Stimulated activated naive CD8-positive, alpha-beta T cell treated with anti-CD3 and anti-CD28 coated beads, Interleukin-15, Interleukin-2, amounts not matched to agents 100 U/mL and 50 U/mL, for 24 hours (primary cell): ENCODE measurements at regions not wholly inside any gene's neighbourhood (a gene's known extent, or its start where the extent isn't known, plus 50 kb on each side); places are given as distances from the start of the nearest gene placed in this dataset.
"Not testable (repeated sequence)": the region's sequence is repeated elsewhere in the genome, so short reads cannot be mapped to it uniquely, and the experiment has no call there.

Experiments used
- ATAC-seq: fragments of 150-1000 bp; cut with Tn5 transposase; one replicate; pipeline ENCODE4 v1.10.0; 2021
- DNase-seq: peaks from one replicate; pipeline ENCODE4 v3.0.0; 2021

DNA sequence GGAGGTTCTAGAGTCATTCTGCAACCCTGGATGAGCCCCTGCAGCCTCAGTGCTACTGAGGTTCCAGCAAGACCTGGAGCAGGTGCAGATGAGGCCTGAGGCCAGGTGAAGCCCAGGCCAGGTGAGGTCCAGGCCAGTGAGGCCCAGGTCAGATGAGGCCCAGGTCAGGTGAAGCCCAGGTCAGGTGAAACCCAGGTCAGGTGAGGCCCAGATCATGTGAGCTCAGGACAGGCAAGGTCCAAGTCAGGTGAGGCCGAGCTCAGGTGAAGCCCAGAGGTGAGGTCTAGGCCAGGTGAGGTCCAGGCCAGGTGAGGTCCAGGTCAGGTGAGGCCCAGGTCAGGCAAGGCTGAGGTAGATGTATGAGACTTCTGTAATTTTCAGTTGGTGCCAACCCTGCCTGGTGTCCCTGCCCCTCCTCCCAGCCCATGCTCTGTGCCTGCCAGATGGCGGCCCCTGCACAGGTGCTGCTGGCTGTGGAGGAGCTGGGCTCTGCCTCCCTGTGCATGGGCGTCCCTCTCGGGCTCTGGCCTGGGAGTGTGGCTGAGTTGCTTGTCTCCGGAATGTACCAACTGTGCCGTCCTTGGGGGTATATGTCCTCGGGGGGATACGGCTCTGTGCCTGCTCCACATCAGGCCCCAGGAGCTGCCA is 388.5 kb downstream of the TMEM121 start:
- no peak for DNase-seq
- no peak for ATAC-seq

DNA sequence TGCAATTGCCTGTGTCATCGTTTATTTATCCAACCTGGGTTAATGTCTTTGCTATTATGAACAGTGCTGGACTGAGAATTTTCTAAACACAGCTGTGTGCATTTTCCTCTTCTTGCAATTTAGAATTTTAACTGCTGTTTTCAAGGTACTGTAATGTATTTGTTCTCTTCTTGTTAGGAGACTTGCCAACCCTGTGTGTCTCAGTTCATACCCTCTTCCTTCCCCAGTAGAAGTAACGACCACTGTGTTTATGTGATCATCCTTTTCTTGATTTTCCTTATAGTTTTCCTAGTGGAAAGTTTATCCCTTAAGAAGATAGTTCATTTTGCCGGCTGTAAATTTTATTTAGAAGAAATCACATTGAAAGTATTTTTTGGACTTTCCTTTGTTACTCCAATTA is 389.2 kb downstream of the TMEM121 start:
- DNase-seq, ATAC-seq: not testable (repeated sequence)

DNA sequence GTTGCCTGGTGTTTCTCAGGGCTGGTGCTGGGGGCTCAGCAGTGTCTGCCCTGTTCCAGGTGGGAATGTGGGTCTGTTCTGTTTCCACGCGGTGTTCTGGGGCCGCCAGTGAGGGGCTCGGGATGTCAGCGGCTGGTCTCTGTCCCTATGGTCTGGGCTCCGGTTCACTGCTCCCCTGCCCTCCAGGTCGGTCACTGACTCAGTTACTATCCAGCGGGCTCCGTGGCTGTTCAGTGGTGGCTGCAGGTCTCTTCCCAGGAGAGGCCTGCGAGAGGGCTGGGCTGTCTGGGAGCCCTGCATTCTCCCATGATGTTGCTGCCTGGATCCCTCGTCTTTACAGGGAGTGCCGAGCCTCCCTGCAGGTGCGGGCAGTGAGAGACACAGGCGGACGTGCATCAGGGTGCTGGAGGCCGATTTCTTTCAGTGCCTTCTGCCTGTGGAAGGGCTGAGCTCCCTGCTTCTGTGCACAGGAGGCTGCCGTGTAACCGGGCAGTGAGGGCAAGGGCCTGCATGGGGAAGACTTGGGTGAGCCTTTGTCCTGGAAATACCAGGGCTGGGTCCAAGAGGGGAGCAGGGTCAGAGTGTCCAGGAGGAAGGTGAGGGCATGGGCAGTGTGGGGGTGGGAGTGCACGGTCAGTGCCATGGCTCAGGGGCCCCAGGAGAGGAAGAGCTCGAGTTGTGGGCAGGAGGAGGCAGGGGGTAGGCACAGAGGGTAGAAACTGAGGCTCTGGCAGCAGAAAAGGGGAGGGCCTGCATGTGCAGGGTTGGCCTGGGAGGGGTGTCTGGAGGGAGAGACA is 391.0 kb downstream of the TMEM121 start:
- not testable (repeated sequence) for ATAC-seq

DNA sequence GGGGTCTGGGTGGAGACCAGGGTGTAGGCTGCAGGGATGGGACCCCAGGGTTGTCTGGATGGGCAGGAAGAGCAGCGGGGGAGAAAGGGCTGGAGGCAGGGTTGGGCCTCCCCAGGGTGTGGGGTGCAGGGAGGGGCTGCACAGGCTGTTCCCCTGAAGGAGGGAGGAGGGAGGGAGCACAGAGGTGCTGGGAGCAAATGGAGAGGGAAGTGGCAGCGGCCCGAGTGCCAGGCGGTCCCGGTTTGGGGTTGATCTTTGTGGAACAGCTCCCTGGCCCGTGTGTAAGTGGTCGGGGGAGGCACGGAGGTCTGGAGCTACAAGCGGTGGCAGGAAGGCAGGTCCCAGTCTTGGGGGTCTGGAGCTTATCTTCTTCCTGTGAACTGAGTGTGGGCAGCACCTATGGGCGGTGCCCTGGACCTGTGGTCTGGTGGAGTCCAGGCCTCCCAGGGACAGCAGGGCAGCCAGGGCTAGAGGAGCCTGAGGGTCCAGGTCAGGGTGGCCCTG is 391.6 kb downstream of the TMEM121 start:
- no peak for ATAC-seq

More for the DNA sequence above, 391.0 kb downstream of the TMEM121 start:
- DNase-seq = not testable (repeated sequence)

DNA sequence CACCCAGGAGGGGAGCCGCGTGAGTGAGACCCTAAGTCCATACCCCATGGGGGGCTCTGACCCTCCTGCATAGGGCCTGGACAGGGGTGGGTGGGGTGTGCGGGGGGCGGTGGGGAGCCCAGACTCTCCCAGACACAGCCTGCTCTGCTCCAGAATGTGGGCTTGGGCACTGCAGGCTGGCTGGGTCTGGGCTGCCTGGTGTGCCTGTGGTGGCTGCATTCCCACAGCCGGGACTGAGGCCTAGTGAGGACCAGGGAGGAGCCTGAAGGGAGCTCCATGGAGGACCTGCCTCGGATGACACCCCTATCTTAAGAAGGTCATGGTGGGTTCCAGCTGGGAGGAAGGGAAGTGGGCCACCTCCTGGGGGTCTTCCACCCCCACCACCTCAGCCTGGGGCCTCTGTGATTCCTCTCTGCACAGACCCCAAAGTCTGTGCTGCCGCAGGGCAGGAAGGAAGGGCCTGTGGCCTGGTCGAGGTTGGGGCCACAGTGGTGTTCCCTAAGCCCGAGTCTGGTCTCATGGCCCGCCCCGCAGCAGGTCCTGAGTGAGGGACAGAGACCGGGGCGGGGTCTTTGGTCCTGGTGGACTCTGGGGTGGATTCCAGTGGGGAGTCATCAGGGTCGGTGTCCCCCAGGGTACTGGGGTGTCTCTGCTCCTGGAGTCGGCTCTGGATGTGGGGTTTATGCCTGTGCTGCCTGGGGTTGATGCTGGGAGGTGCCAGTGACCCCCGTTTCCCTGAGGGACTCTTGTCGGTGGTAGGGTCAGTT is 392.3 kb downstream of the TMEM121 start:
- DNase-seq (no peak), ATAC-seq (no peak)

More for the DNA sequence above, 391.6 kb downstream of the TMEM121 start:
- DNase-seq = no peak

DNA sequence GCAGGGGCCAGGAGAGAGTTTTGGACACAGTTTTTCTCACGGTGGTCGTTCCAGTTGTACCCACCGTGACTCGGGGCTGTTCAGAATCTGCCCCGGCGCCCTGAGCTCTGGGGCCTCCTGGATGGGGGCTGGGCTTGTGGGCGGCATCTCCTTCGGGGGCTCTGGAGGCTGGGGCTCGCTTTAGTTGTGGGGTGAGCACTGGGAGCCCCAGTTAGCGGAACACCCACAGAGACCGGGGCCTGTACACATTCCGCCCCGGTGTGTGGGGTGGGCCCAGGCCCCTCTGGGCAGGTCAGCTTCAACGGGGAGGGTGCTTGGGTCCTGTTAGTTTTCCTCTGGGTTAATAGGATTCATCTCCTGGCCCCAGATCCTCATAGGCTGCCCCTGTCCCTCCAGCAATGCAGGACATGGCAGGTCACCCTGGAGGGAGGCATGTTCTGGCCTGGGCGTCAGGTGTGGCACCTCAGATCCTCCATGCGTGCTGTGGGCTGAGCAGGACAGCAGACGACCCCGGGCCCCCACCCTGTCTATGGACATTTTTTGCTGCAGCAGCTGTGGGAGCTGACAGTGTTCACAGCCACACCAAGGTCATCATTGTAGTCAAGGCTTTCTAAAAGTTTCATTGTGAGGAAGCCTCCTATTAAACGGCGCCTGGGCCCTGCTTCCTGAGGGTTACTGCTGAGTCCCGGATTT is 393.2 kb downstream of the TMEM121 start:
- no peak for DNase-seq
- no peak for ATAC-seq

DNA sequence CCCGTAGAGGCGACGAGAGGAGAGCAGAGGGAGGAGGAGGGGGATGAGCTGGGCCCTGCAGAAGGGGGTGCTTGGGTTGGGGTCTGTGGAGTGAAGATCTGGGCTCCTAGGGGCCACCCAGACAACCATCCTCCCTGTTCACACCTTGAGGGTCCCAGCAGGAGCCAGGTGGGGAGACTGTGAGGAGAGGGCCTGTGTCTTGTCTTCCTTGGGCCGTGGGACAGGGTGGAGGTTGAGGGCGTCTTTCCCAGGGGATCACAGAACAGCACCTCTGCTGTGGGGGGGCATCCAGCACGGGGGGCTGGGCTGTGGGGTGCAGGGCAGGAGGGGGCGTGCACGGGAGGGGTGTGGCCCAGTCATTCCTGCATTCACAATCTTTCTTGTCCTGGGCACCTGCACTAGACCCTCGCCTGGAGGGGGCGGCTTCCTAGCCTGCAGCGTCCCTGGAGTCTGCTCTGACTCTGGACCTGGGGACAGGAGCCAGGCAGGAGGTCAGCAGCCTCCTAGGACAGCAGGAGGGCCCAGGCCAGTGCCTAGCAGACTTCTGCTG is 393.8 kb downstream of the TMEM121 start:
- ATAC-seq, DNase-seq: not testable (repeated sequence)

DNA sequence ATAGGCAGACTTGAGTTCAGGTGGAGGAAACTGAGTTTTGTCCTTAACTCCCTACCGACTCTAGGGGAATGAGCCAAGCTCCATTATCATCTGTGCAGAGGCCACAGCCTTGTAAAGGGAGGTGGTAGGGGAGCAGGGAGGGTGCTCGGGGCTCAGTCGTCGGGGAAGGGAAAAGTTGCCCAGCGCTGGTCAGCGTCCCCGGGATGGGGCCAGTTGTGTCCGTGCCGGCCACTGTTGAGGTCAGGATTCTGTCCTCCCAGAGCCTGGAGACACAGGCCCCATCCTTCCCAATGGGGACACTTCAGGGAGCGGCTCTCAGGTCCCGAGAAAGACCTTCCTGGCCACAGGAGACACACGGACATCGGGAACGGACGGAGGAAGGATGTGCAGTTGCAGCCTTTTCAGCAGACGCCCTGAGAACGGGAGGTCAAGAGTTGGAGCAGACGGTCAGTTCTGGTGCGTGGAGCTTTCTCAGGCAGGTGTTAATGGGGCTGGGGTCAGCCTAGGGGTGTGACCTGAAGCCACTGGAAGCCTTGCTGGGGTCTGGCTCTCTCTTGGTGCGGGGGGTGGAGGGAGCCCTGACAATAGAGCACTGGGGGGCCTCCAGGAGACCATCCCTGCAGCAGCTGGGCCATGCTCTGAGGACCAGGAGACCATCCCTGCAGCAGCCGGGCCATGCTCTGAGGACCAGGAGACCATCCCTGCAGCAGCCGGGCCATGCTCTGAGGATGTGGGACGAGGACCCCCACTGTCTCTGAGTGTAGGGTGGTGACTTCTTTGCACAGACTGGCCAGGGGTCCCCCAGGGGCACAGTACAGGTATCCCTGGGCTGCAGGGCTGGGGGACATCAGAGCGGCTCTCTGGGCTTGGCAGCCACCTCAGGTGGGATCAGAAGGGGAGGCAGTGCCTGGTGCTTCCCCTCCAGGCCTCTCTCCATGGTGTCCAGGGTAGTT is 394.7 kb downstream of the TMEM121 start:
- DNase-seq, ATAC-seq: not testable (repeated sequence)

DNA sequence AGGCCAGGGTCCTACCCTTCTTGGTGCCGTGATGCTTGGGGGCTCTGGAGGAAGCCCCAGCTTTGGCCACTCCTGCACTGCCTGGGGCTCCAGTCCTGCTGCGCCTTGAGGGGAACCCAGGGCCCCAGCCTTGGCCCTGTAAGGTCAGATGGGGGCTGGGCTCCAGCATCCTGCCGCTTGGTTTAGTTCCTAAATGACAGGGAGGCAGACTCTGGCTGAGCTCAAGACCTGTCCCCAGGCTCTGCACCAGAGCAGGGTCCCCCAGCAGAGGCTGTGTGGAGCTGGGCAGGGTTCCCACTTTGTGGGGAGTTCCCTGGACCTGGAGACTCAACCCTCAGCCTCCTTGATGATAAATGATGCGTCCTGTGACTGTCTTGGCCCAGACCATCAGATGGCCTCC is 395.4 kb downstream of the TMEM121 start:
- not testable (repeated sequence) for ATAC-seq, DNase-seq

DNA sequence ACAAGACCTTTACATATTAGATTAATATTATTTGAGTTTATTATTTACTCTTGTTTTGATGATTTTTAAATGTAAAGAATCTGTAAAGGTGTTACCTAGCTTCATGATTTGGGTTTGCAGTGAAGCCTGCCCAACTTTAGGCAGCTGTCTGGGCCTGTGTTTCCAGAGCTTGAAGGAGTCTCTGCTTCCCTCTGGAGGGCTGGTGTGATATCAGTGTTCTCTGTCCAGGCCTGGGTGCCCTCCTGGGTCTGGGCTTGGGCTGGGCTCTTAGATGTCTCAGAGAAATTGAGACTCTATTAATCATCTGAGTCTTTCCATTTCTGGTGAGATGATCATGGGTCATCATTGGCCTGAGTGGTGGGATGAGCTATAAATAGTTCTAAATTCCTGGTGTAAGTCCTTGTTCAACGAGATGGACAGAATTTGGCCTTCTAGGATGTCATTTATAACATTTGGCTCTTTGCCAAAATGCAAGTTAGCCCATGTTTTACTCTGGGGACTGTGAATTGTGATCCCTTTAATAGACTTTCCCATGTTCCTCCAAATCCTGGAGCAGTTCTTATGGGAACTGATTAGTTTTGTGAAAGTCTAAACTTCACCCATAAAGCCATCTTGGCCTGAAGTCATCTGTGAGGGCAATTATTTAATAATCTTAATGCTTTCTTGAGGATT is 397.3 kb downstream of the TMEM121 start:
- ATAC-seq, DNase-seq: not testable (repeated sequence)

DNA sequence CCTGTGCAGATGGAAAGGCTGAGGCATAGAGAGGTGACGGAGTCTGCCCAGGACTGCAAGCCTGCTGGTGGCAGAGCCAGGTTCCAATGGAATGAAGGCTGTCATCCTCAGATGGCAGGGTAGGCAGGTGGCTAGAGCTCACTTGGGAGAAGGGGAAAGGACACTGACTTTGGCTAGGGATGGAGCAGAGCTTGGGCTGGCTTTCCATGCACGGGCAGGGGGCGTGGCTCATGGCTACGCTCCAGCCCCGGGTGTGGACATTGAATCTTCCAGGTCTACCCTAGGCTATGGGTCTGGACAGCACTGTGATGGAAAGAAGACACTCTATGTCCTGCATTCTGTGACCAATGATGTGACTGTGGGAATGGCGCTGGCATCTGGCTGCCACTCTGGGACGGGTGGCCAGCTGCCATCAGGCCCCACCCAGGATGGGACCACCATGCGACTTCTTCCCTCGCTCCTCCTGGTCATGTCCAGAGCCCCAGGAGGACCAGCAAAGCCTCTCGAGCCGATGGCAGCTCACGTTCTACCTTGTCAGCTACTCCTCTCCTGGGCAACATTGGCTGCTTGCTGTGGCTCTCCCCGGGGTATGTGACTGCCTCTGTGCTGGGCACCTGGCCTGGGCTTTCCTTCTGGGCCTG is 398.7 kb downstream of the TMEM121 start:
- DNase-seq (no peak), ATAC-seq (no peak)

DNA sequence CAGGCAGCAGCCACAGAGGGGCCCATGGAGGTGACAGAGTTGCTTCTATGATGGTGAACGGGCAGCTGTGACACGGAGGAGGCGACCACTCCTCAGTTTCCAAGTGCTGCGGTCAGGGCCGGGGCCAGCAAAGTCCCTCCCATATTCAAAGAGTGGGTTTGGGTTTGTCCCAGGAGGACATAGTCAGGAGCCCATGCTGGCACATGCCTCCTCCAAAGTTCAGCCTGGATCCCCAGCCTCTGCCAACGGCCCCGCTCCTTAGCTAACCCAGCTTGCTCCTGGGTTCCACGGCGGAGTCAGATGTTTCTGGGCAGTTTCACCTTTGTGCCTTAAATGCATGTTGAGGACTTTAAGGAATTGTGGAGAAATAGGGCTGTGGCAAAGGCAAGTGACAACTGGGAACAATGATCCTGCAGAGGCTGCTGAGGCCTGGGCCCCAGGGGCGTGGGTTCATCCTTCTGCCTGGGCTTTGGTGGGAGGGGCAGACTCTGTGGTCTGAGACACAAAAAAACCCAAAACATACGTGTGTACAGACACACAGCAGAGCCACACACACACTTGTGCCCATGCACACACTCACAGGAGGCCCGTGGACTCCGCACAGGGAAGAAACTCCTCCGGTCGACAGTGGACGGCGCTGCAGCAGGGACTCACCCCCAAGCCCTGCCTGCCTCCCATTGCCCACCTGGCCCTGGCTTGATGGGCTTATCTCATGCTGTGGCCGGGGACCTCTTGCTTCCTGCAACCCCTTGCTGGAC is 399.4 kb downstream of the TMEM121 start:
- ATAC-seq (no peak), DNase-seq (no peak)

DNA sequence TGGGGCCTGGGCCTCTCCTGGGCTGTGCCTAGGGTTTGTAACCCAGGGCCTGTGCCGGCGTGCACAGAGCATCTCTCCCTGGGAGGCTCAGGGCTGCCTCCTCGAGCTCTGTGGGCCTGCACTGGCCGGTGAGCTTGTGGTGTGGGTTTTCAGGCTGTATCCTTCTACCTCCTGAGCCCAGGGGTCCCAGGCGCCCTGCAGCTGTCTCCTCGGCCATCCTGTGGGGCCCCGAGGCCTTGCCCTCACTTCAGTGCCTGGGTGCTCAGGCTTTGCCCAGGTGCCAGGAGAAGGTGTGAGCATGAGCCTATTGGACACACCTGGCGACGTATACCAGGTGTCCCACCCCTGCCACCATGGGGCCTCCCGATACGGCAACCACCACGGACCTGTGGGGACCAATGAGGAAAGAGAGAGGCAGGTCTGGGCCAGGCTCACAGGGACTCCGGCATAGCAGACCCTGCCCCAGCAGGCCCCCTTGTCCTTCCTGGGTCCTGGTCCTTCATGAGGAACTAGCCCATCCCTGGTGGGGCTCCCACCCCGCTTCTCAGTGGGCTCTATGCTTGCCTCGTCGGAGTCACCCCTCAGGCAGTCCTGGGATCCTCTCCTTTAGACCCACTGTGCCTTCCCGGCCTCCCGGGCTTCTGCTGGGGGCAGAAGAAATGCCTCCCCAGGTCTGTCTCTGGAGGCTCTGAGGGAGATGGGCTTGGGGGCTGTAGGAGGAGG is 400.2 kb downstream of the TMEM121 start:
- DNase-seq (no peak), ATAC-seq (no peak)

DNA sequence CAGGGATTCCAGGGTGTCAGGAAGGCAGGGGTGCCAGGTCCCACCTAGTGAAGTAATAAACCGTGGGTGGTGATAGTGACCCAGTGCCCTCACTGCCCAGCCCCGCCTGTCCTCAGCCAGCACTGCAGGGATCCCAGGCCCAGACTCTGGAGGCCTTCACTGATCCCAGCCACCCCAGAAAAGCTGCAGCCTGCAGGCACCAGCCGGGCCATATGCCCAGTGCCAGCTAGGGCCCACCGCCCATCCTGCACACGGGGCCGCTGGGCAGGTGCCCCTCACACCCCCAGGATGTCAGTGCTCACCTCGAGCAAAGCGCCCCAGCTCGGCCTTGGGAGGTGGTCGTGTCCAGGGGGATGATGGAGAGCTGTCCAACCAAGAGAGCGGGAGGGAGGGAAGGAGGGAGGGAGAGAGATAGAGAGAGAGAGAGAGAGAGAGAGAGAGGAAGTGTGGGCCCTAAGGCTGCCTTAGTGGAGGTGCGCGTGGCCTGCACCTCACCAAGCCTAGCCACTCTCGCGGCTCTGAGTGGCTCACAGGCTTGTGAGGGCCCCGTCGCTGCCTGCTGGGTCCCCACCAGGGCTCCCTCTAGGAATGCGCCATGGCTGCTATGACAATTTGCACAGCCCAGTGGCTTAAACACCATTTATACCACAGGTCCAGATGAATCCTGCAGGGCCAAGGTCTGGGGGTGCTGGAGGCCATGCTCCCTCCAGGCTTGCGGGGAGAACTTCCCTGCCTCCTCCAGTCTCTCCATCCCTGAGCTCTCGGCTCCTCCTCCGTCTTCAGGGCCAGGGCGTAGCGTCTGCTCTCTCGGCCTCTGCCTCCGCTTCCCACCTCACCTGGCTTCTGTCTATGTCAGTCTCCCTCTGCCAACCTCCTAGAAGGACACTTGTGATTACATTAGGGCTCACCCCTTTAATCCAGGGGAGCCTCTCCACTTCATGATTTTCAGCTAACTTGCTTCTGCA is 401.0 kb downstream of the TMEM121 start:
- ATAC-seq = no peak
- DNase-seq = no peak

DNA sequence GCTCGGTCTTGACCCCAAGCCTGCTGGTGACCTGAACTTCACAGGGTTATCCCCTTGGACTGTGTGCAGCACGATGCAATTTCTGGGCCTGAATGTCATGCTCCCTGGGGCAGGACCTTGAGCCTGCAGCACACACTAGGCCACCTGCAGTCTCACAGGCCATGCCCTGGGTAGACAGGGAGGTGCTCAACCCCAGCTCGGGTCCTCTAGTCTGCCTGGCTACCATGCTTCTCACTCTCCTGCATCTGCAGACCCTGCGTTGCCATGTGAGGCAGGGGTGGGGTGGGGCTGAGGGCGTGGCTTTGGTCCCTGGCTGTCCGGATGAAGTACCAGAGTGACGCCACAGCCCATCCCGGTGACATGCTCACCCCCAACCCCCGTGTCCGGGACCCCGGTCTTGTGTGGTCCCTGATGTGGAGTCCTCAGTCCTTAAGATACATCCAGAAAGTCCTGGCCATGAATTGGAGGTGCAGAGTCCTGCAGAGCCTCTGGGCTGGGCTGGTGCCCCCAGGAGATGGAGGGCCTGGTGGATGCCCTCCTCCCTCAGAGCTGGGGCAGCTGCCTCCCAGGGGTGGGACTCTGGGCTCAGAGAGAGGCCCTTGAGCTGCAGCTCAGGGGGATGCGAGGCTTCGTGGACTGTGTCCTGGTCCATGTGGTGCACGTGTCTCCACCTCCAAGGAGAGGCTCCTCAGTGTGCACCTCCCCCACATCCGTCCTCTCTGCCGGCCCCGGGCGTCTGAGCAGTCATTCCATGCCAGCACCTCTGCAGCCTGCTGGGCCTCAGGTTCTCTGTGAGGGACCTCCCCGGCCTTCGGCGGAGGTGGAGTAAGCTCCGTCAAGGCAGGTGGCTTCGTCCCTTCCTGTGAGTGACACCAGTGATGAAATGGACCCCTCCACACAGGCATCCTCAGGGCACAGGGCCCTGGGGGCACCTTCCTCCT is 402.1 kb downstream of the TMEM121 start:
- not testable (repeated sequence) for DNase-seq, ATAC-seq
